Suppressor macrophage treated with lipopolysaccharide for 4 hours (primary cell): ENCODE measurements at regions not wholly inside any gene's neighbourhood (a gene's known extent, or its start where the extent isn't known, plus 50 kb on each side); places are given as distances from the start of the nearest gene placed in this dataset.

Source experiments
- DNase-seq: peaks from one replicate; pipeline ENCODE4 v3.0.0-alpha.2; 2020

- no peak for DNase-seq
Measured at GRCh38 chr5:15080219-15080618, 208.6 kb upstream of the ANKH start.

- DNase-seq: no peak
Measured at GRCh38 chr5:15079566-15079965, 208.0 kb upstream of the ANKH start.

GRCh38 chr5:15074651-15075050 lies 203.1 kb upstream of the ANKH start:
- DNase-seq: no peak

- no peak for DNase-seq
Measured at GRCh38 chr5:15073453-15073852, 201.9 kb upstream of the ANKH start.

- DNase-seq: no peak
Measured at GRCh38 chr5:15070907-15071306, 199.3 kb upstream of the ANKH start.

- DNase-seq: no peak
Measured at GRCh38 chr5:15069407-15069905, 197.9 kb upstream of the ANKH start.

GRCh38 chr5:15065091-15065490 lies 193.5 kb upstream of the ANKH start:
- DNase-seq: no peak

- DNase-seq: no peak
Measured at GRCh38 chr5:15064396-15064795, 192.8 kb upstream of the ANKH start.

- DNase-seq: no peak
Measured at GRCh38 chr5:15056988-15057592, 185.5 kb upstream of the ANKH start.

GRCh38 chr5:15044521-15044920 lies 172.9 kb upstream of the ANKH start:
- no peak for DNase-seq

- no peak for DNase-seq
Measured at GRCh38 chr5:15037247-15037908, 165.8 kb upstream of the ANKH start.

GRCh38 chr5:15034379-15034778 lies 162.8 kb upstream of the ANKH start:
- no peak for DNase-seq

GRCh38 chr5:15031180-15031579 lies 159.6 kb upstream of the ANKH start:
- no peak for DNase-seq

GRCh38 chr5:15027764-15028163 lies 156.2 kb upstream of the ANKH start:
- no peak for DNase-seq

GRCh38 chr5:15026944-15027343 lies 155.4 kb upstream of the ANKH start:
- DNase-seq: no peak

- no peak for DNase-seq
Measured at GRCh38 chr5:15026011-15026893, 154.7 kb upstream of the ANKH start.

GRCh38 chr5:15023846-15024245 lies 152.3 kb upstream of the ANKH start:
- DNase-seq: no peak

- no peak for DNase-seq
Measured at GRCh38 chr5:15023266-15023665, 151.7 kb upstream of the ANKH start.

GRCh38 chr5:15021266-15022046 lies 149.9 kb upstream of the ANKH start:
- no peak for DNase-seq

GRCh38 chr5:15020736-15021135 lies 149.2 kb upstream of the ANKH start:
- no peak for DNase-seq

GRCh38 chr5:15014809-15015208 lies 143.2 kb upstream of the ANKH start:
- no peak for DNase-seq

- peak; percentile 76 for DNase-seq
Measured at GRCh38 chr5:15013654-15014463, 142.3 kb upstream of the ANKH start.
